ENCODE measurements at regions not wholly inside any gene's neighbourhood (a gene's known extent, or its start where the extent isn't known, plus 50 kb on each side); places are given as distances from the start of the nearest gene placed in this dataset.
A peak's percentile ranks its signal among the peaks of the same experiment; 100 is the strongest.

GRCh38 chr11:116506263-116506825 is 266.4 kb downstream of the BUD13 start:
- no peaks in the 10 kb centered on the region for H3K36me3 Mint-ChIP-seq (ENCODE audit: low read depth)
- Histone ChIP-seq H3K9me3 (ENCODE audit: control insufficient read depth, low read length) (no peaks in the 10 kb centered on the region), H3K27me3 (ENCODE audit: control insufficient read depth, insufficient read depth, low read length, poor library complexity, severe bottlenecking) (peaks cover 5% of the 10 kb centered on the region), H3K9ac (ENCODE audit: extremely low read depth, low read length, poor library complexity, severe bottlenecking) (no peak overlapping the region), H3K4me3 (ENCODE audit: low read length) (no peak overlapping the region), H3K4me1 (ENCODE audit: control insufficient read depth, insufficient read depth, low read length) (no peaks in the 10 kb centered on the region), H3K36me3 (ENCODE audit: control insufficient read depth, insufficient read depth, low read length) (no peaks in the 10 kb centered on the region), H3K27ac (ENCODE audit: low read depth, low read length) (no peak overlapping the region)
- peaks cover 21% of the 10 kb centered on the region for H3K27me3 Mint-ChIP-seq (ENCODE audit: insufficient read depth)
- WGBS, 2 experiments (ENCODE audit: insufficient coverage in 1 of 2, insufficient read length in 1 of 2) = 91 to 100% methylated on average over 1 to 6 of the region's 6 CpGs
- DNase-seq = peak; percentile 30
- peaks cover 8% of the 10 kb centered on the region for H3K4me1 Mint-ChIP-seq
- TF ChIP-seq, protein P1, sequence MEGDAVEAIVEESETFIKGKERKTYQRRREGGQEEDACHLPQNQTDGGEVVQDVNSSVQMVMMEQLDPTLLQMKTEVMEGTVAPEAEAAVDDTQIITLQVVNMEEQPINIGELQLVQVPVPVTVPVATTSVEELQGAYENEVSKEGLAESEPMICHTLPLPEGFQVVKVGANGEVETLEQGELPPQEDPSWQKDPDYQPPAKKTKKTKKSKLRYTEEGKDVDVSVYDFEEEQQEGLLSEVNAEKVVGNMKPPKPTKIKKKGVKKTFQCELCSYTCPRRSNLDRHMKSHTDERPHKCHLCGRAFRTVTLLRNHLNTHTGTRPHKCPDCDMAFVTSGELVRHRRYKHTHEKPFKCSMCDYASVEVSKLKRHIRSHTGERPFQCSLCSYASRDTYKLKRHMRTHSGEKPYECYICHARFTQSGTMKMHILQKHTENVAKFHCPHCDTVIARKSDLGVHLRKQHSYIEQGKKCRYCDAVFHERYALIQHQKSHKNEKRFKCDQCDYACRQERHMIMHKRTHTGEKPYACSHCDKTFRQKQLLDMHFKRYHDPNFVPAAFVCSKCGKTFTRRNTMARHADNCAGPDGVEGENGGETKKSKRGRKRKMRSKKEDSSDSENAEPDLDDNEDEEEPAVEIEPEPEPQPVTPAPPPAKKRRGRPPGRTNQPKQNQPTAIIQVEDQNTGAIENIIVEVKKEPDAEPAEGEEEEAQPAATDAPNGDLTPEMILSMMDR (conservative IDR thresholded peaks at IDR 0.05) = no peak
- H3K27ac Mint-ChIP-seq = no peak overlapping the region
- no peaks in the 10 kb centered on the region for H3K9me3 Mint-ChIP-seq
- no peak overlapping the region for H3K4me3 Mint-ChIP-seq

- H3K36me3 ChIP-seq (ENCODE audit: control insufficient read depth, insufficient read depth, low read length) = no peaks in the 10 kb centered on the region
- Mint-ChIP-seq H3K4me3 (no peak overlapping the region), H3K27me3 (ENCODE audit: insufficient read depth) (peaks cover 27% of the 10 kb centered on the region), H3K9me3 (no peaks in the 10 kb centered on the region), H3K4me1 (peaks cover 5% of the 10 kb centered on the region), H3K36me3 (ENCODE audit: low read depth) (no peaks in the 10 kb centered on the region), H3K27ac (no peak overlapping the region)
- H3K27me3 ChIP-seq (ENCODE audit: control insufficient read depth, insufficient read depth, low read length, poor library complexity, severe bottlenecking) = peaks cover 5% of the 10 kb centered on the region
- H3K9me3 ChIP-seq (ENCODE audit: control insufficient read depth, low read length) = no peaks in the 10 kb centered on the region
- peak; percentile 28 for DNase-seq
- WGBS, 2 experiments (ENCODE audit: insufficient coverage in 1 of 2, insufficient read length in 1 of 2) = 81% methylated on average over 5 to 11 of the region's 12 CpGs
- H3K4me3 ChIP-seq (ENCODE audit: low read length) = no peak overlapping the region
- TF ChIP-seq, protein P1 (conservative IDR thresholded peaks at IDR 0.05) = no peak
- no peak overlapping the region for H3K9ac ChIP-seq (ENCODE audit: extremely low read depth, low read length, poor library complexity, severe bottlenecking)
- no peak overlapping the region for H3K27ac ChIP-seq (ENCODE audit: low read depth, low read length)
- no peaks in the 10 kb centered on the region for H3K4me1 ChIP-seq (ENCODE audit: control insufficient read depth, insufficient read depth, low read length)
These were observed 267.2 kb downstream of the BUD13 start for GRCh38 chr11:116505298-116506262.

DNA sequence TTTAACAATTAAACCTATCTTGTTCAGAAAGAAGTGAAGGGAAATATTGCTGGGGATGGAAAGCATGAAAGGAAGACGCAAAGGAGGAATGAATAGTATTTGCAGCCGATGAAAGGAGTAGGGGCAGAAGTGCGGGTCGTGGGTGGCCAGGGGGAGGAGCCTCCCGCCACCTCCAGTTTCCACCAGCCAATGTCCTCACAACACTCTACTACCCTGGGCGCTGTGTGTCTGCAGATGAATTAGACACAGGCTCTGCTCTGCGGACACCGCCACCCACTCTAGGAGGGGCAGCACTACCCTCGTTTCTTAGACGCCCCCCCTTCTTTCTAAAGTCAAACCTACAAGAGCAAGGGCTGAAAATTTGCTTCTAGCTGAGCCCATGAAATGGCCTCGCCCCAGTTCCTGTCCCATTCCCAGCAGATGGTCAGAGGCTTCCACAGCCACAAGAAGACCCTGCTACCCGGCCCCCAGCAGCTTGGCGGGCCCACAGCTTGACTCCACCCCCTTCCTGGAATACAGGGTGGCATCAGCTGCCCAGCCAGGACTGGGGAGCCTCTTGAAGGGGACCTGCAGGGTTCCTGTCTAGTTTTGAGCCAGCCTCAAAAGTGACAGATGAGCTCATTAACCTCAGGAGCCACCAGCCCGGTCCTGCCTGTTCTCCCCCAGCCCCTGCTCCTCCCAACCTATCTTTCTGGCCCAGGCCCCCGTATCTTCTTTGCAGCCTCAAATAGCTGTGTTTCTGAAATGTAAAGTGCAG is 268.1 kb downstream of the BUD13 start:
- Mint-ChIP-seq H3K4me1 (peaks cover 7% of the 10 kb centered on the region), H3K9me3 (no peaks in the 10 kb centered on the region), H3K36me3 (ENCODE audit: low read depth) (no peaks in the 10 kb centered on the region), H3K27me3 (ENCODE audit: insufficient read depth) (peaks cover 32% of the 10 kb centered on the region), H3K27ac (no peak overlapping the region), H3K4me3 (no peak overlapping the region)
- Histone ChIP-seq H3K9me3 (ENCODE audit: control insufficient read depth, low read length) (no peaks in the 10 kb centered on the region), H3K27ac (ENCODE audit: low read depth, low read length) (no peak overlapping the region), H3K9ac (ENCODE audit: extremely low read depth, low read length, poor library complexity, severe bottlenecking) (no peak overlapping the region), H3K4me1 (ENCODE audit: control insufficient read depth, insufficient read depth, low read length) (no peaks in the 10 kb centered on the region), H3K36me3 (ENCODE audit: control insufficient read depth, insufficient read depth, low read length) (no peaks in the 10 kb centered on the region), H3K27me3 (ENCODE audit: control insufficient read depth, insufficient read depth, low read length, poor library complexity, severe bottlenecking) (peaks cover 5% of the 10 kb centered on the region), H3K4me3 (ENCODE audit: low read length) (no peak overlapping the region)
- peak; percentile 43 for DNase-seq
- TF ChIP-seq, protein P1 (conservative IDR thresholded peaks at IDR 0.05) = no peak
- WGBS, 2 experiments (ENCODE audit: insufficient coverage in 1 of 2, insufficient read length in 1 of 2) = 81 to 84% methylated on average over 12 to 14 of the region's 15 CpGs

Measured in endodermal cell (in vitro differentiated cells).